T-helper 2 cell (primary cell): ENCODE measurements at regions not wholly inside any gene's neighbourhood (a gene's known extent, or its start where the extent isn't known, plus 50 kb on each side); places are given as distances from the start of the nearest gene placed in this dataset.
"Not testable (repeated sequence)": the region's sequence is repeated elsewhere in the genome, so short reads cannot be mapped to it uniquely, and the experiment has no call there.

Source experiments
- DNase-seq, 5 experiments: peaks; one replicate each; pipeline versions ENCODE4 v3.0.0 to v3.0.0-alpha.2; 2012 to 2022

- no peak for DNase-seq
Observed at GRCh38 chr7:56213574-56213973, 97.4 kb upstream of the NUPR2 start.

GRCh38 chr7:56206420-56206819 lies 90.2 kb upstream of the NUPR2 start:
- no peak for DNase-seq

GRCh38 chr7:56199639-56200038 lies 83.4 kb upstream of the NUPR2 start:
- DNase-seq: no peak

GRCh38 chr7:56196195-56196594 lies 80.0 kb upstream of the NUPR2 start:
- DNase-seq: not testable (repeated sequence)

DNA sequence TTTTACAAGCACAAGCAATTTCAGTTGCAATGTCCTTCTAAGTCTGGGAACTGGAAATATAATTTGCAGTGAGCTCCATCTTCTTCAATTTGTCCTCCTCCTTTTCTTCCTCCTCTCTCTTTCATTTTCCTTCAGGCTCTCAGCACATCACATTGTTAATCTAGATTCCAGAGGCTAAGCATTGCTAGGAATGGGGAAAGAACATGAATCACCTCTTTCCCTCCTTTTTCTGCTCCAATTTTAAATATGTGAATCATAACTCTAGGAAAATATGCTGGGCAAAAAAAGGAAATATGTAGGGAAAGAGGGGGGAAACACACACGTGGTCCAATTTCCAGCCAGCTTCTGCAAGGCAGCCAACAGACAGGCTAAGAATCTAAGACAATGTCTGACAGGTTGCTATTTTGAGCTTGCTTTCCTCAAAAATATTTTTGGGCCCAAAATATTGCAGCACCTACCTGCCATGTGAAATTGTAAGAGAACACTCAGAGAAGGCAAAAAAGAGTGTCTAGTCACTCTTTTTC lies 72.7 kb upstream of the NUPR2 start:
- DNase-seq: no peak

DNA sequence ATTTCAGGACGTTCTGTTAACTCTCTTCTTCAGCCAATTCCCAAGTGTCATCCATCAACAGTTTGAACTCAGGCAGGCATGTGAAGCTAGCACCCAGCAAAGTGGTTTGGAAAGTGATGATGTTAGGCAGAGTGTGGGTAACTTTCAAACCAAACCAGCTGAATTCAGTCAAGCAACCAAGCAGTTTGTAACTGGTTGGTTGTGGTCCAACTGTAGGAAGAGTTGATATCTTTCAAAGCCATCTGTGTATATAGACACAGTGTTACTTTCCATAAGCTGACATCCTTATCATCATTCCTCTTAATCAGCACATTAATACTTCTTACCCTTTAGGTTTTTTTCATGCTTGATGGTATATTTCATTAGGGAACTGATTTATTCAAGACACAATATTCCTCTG lies 72.2 kb upstream of the NUPR2 start:
- no peak for DNase-seq

DNA sequence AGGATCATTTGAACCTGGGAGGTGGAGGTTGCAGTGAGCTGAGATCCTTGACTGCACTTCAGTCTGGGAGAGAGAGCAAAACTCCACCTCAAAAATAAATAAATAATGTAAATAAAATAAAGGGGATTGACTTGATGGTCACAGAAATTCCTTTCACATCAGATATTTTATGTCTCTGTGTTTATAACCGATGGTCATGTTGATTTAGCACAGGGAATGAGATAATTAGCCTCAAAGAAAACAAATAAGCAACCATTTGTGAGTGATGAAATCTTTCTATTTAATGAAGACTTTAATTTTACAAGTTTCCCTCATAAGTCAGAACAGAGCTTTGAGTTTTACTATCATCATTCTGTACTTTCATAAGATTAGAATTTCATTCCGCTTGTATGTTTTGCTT lies 64.8 kb upstream of the NUPR2 start:
- DNase-seq: no peak

DNA sequence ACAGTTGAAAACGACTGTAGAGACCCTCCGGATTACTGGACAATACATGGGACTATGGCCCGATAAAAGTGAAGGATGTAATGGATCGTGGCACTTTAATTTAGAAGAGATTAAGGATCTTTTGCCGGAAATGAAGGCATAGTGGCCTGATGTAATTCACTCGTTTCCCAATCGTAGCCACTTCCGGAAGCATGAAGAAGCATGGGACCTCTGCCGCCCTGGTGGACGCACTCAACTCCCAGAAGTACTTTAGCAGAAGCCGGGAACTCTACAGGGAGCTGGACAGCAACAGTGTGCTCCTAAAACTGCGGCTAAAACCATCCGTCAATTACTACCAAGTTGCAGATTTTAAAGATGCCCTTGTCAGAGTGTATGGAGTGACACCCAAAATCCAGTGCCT lies 59.6 kb upstream of the NUPR2 start:
- no peak for DNase-seq

- DNase-seq: no peak
Observed at GRCh38 chr7:56174875-56175760, 58.9 kb upstream of the NUPR2 start.

GRCh38 chr7:56174346-56174874 lies 58.2 kb upstream of the NUPR2 start:
- DNase-seq: no peak
